DOHH2 (cell line): ENCODE measurements at regions not wholly inside any gene's neighbourhood (a gene's known extent, or its start where the extent isn't known, plus 50 kb on each side); places are given as distances from the start of the nearest gene placed in this dataset.

Source experiments
- H3F3A ChIP-seq: fragments of 200-600 bp; sonication (generic), shearing (Covaris generic); 2 replicates; pipeline ENCODE4 v1.6.0; 2016; ENCODE audit warnings: antibody characterized with exemption, mild to moderate bottlenecking; ENCODE audit not compliant: control insufficient read depth, insufficient read depth
- H3K27ac ChIP-seq: fragments of 200-600 bp; sonication (generic); 2 replicates; pipeline ENCODE4 v1.5.1; 2014; ENCODE audit warnings: low read depth, mild to moderate bottlenecking, low read length, moderate library complexity
- H3K27me3 ChIP-seq: fragments of 200-600 bp; sonication (generic); 2 replicates; pipeline ENCODE4 v1.6.1; 2014; ENCODE audit warnings: mild to moderate bottlenecking, low read length, mixed read lengths; ENCODE audit not compliant: control insufficient read depth
- H3K36me3 ChIP-seq: fragments of 200-600 bp; sonication (generic); 2 replicates; pipeline ENCODE4 v1.6.1; 2014; ENCODE audit warnings: mild to moderate bottlenecking, low read length, moderate library complexity, mixed read lengths; ENCODE audit not compliant: control insufficient read depth
- H3K4me1 ChIP-seq: fragments of 200-600 bp; sonication (generic); 2 replicates; pipeline ENCODE4 v1.6.1; 2014; ENCODE audit warnings: mild to moderate bottlenecking, low read length, mixed read lengths; ENCODE audit not compliant: control insufficient read depth
- H3K4me2 ChIP-seq: fragments of 200-600 bp; sonication (generic); 2 replicates; pipeline ENCODE4 v1.6.0; 2014; ENCODE audit warnings: mild to moderate bottlenecking, low read length, moderate library complexity
- H3K4me3 ChIP-seq: fragments of 200-600 bp; sonication (generic); 2 replicates; pipeline ENCODE4 v1.5.1; 2014; ENCODE audit warnings: mild to moderate bottlenecking, low read length, mixed read lengths
- H3K79me2 ChIP-seq: fragments of 200-600 bp; sonication (generic); 2 replicates; pipeline ENCODE4 v1.6.1; 2014; ENCODE audit warnings: mild to moderate bottlenecking, low read length, mixed read lengths; ENCODE audit not compliant: control insufficient read depth
- H3K9me2 ChIP-seq: fragments of 200-600 bp; sonication (generic); replicated peaks from 2 replicates; pipeline ENCODE4 v1.6.1; 2014; ENCODE audit warnings: mild to moderate bottlenecking, low read length, mixed read lengths; ENCODE audit not compliant: control insufficient read depth
- H3K9me3 ChIP-seq: fragments of 200-600 bp; sonication (generic); 2 replicates; pipeline ENCODE4 v1.6.1; 2014; ENCODE audit warnings: antibody characterized with exemption, low read length, mixed read lengths; ENCODE audit not compliant: control insufficient read depth, insufficient read depth
- H4K20me1 ChIP-seq: fragments of 200-600 bp; sonication (generic); 2 replicates; pipeline ENCODE4 v1.6.0; 2014; ENCODE audit warnings: low read depth, mild to moderate bottlenecking, antibody characterized with exemption, low read length, moderate library complexity; ENCODE audit not compliant: control insufficient read depth, insufficient read depth
- CTCF ChIP-seq: fragments of 200-600 bp; sonication (generic); IDR thresholded peaks from one replicate; pipeline ENCODE4 v1.5.1; 2014; ENCODE audit warnings: antibody characterized with exemption, mild to moderate bottlenecking, low read depth, low read length; ENCODE audit not compliant: poor library complexity, severe bottlenecking
- EZH2phosphoT487 ChIP-seq: fragments of 200-600 bp; sonication (generic); IDR thresholded peaks from 2 replicates; pipeline ENCODE4 v1.6.1; 2017; ENCODE audit warnings: borderline replicate concordance, mild to moderate bottlenecking, antibody characterized with exemption, low read length, moderate library complexity, mixed read lengths

- no peaks in the 10 kb centered on the region for H3K27me3 ChIP-seq
- H3K79me2 ChIP-seq, result no peaks in the 10 kb centered on the region
- H3K4me3 ChIP-seq, result no peak overlapping the region
- no peaks in the 10 kb centered on the region for H3F3A ChIP-seq
- H3K9me2 ChIP-seq, result no peaks in the 10 kb centered on the region
- no peaks in the 10 kb centered on the region for H4K20me1 ChIP-seq
- H3K4me2 ChIP-seq, result peak overlapping the region; percentile 68; the same call in 1 of the 2 replicates
- TF ChIP-seq EZH2phosphoT487 (no peak), CTCF (no peak)
- peaks cover 46% of the 10 kb centered on the region for H3K4me1 ChIP-seq
- no peaks in the 10 kb centered on the region for H3K9me3 ChIP-seq
- no peaks in the 10 kb centered on the region for H3K36me3 ChIP-seq
- no peak overlapping the region for H3K27ac ChIP-seq
Measured at GRCh38 chr22:22088658-22089458, 106.3 kb upstream of the TOP3B start.

GRCh38 chr22:22087854-22088657, 105.5 kb upstream of the TOP3B start:
- no peak overlapping the region for H3K27ac ChIP-seq
- no peaks in the 10 kb centered on the region for H3K79me2 ChIP-seq
- no peak overlapping the region for H3K4me2 ChIP-seq
- no peaks in the 10 kb centered on the region for H3K9me3 ChIP-seq
- no peaks in the 10 kb centered on the region for H3K9me2 ChIP-seq
- TF ChIP-seq EZH2phosphoT487, result no peak
- no peak for TF ChIP-seq CTCF
- H3K4me3 ChIP-seq, result no peak overlapping the region
- peaks cover 38% of the 10 kb centered on the region for H3K4me1 ChIP-seq
- H4K20me1 ChIP-seq, result no peaks in the 10 kb centered on the region
- H3K36me3 ChIP-seq, result no peaks in the 10 kb centered on the region
- H3K27me3 ChIP-seq, result no peaks in the 10 kb centered on the region
- no peaks in the 10 kb centered on the region for H3F3A ChIP-seq

GRCh38 chr22:22086501-22087158, 104.0 kb upstream of the TOP3B start:
- no peaks in the 10 kb centered on the region for H3F3A ChIP-seq
- TF ChIP-seq EZH2phosphoT487 (no peak), CTCF (no peak)
- no peaks in the 10 kb centered on the region for H3K36me3 ChIP-seq
- H3K4me3 ChIP-seq, result no peak overlapping the region
- no peak overlapping the region for H3K27ac ChIP-seq
- no peaks in the 10 kb centered on the region for H3K79me2 ChIP-seq
- no peak overlapping the region for H3K4me2 ChIP-seq
- peaks cover 27% of the 10 kb centered on the region for H3K4me1 ChIP-seq
- H3K9me3 ChIP-seq, result no peaks in the 10 kb centered on the region
- H3K27me3 ChIP-seq, result no peaks in the 10 kb centered on the region
- H4K20me1 ChIP-seq, result no peaks in the 10 kb centered on the region
- H3K9me2 ChIP-seq, result no peaks in the 10 kb centered on the region
